ENCODE measurements at regions not wholly inside any gene's neighbourhood (a gene's known extent, or its start where the extent isn't known, plus 50 kb on each side); places are given as distances from the start of the nearest gene placed in this dataset.

DNA sequence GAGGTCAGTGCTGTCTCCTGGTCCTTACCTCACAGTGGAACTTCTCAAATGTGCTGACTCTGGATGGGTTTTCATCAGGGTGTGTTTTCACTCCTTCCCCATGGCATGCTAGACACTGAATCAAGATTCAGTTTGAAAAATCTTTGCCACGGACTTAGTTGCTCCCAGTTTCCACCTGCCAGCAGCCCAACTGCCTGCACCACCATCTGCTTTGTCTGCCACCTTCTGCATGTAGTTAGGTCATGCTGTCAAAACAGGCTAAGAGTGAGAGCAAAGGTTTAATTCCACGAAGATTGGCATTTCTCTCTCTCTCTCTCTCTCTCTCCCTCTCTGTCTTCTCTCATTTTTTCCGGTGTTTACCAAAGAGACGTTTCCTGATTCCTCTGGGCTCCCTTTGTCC, 258.0 kb upstream of the EDNRA start:
- no peak overlapping the region for H3K27ac ChIP-seq (replicated peaks; ENCODE audit: low read length)
- no peak for DNase-seq (ENCODE audit: low spot score)
- no CpG with 5 or more reads among the region's 4 CpGs for WGBS, 2 donors (ENCODE audit: extremely low coverage in 2 of 2, insufficient read length in 2 of 2, insufficient replicate concordance in 1 of 2)
- no peak overlapping the region for H3K4me3 ChIP-seq (ENCODE audit: low read length in 2 of 2)
- no peak overlapping the region for H4K8ac ChIP-seq (ENCODE audit: low read depth, low read length)
- H3K4me2 ChIP-seq (ENCODE audit: insufficient read depth, low read length, poor library complexity, severe bottlenecking), result no peak overlapping the region
- H3K23ac ChIP-seq (ENCODE audit: low read depth, low read length, poor library complexity), result no peak overlapping the region
- peaks cover 0 to 2% (median 0%) of the 10 kb centered on the region in 3 experiments for H3K27me3 ChIP-seq (ENCODE audit: control insufficient read depth in 3 of 3, insufficient read depth in 3 of 3, low read depth in 1 of 3, low read length in 3 of 3)
- H3K9ac ChIP-seq (ENCODE audit: low read depth, low read length, poor library complexity), result no peak overlapping the region
- no peak overlapping the region for H3K18ac ChIP-seq (ENCODE audit: low read length)
- H3K79me1 ChIP-seq (ENCODE audit: low read depth, low read length), result no peaks in the 10 kb centered on the region
- H3K9me3 ChIP-seq (replicated peaks in 1 of 2; ENCODE audit: control insufficient read depth in 2 of 2, insufficient read depth in 1 of 2, low read depth in 1 of 2, low read length in 2 of 2), result no peaks in the 10 kb centered on the region
- H2BK15ac ChIP-seq (ENCODE audit: low read length), result no peak overlapping the region
- H2AFZ ChIP-seq (ENCODE audit: low read length), result no peak overlapping the region
- no peaks in the 10 kb centered on the region for H3K36me3 ChIP-seq (replicated peaks in 1 of 2; ENCODE audit: control insufficient read depth in 2 of 2, insufficient read depth in 2 of 2, low read length in 2 of 2)
- no peak overlapping the region for H2BK5ac ChIP-seq (ENCODE audit: low read length)
- no peak overlapping the region for H2BK12ac ChIP-seq (ENCODE audit: low read length)
- H2BK120ac ChIP-seq (ENCODE audit: low read depth, low read length), result no peak overlapping the region
- H3K4me1 ChIP-seq (ENCODE audit: control insufficient read depth in 2 of 2, insufficient read depth in 1 of 2, low read depth in 1 of 2, low read length in 2 of 2), result no peaks in the 10 kb centered on the region
- no peak overlapping the region for H2AK5ac ChIP-seq (ENCODE audit: low read depth, low read length)
- H3K14ac ChIP-seq (ENCODE audit: low read length), result no peak overlapping the region
- no peak overlapping the region for H4K91ac ChIP-seq (ENCODE audit: low read depth, low read length, poor library complexity)
- H3K4ac ChIP-seq (ENCODE audit: low read length), result no peak overlapping the region

DNA sequence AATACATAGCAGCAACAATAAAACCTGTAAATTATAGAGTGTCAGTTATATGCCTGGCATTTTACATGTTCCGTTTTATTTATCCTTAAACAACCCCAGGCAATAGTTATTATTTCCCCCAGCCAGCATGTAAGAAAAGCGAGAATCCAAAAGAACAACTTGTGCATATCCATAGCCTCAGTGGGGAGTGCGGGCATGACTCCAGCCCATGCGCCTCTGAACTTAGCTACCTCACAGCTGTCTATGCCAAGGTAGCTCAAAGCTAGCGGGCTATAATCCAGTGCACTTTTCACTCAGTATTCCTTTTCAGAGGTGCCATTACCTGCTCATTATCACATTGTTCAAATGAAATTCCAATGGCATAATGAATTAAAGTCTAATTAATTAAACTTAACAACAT, 257.3 kb upstream of the EDNRA start:
- no peak overlapping the region for H2AFZ ChIP-seq (ENCODE audit: low read length)
- no peak overlapping the region for H2BK5ac ChIP-seq (ENCODE audit: low read length)
- peaks cover 0 to 2% (median 0%) of the 10 kb centered on the region in 3 experiments for H3K27me3 ChIP-seq (ENCODE audit: control insufficient read depth in 3 of 3, insufficient read depth in 3 of 3, low read depth in 1 of 3, low read length in 3 of 3)
- no peak overlapping the region for H2AK5ac ChIP-seq (ENCODE audit: low read depth, low read length)
- H3K4me1 ChIP-seq (ENCODE audit: control insufficient read depth in 2 of 2, insufficient read depth in 1 of 2, low read depth in 1 of 2, low read length in 2 of 2), result no peaks in the 10 kb centered on the region
- no peaks in the 10 kb centered on the region for H3K9me3 ChIP-seq (replicated peaks in 1 of 2; ENCODE audit: control insufficient read depth in 2 of 2, insufficient read depth in 1 of 2, low read depth in 1 of 2, low read length in 2 of 2)
- no peak overlapping the region for H2BK12ac ChIP-seq (ENCODE audit: low read length)
- H3K9ac ChIP-seq (ENCODE audit: low read depth, low read length, poor library complexity), result no peak overlapping the region
- no peak overlapping the region for H3K23ac ChIP-seq (ENCODE audit: low read depth, low read length, poor library complexity)
- H3K14ac ChIP-seq (ENCODE audit: low read length), result no peak overlapping the region
- H3K27ac ChIP-seq (replicated peaks; ENCODE audit: low read length), result no peak overlapping the region
- WGBS, 2 donors (ENCODE audit: extremely low coverage in 2 of 2, insufficient read length in 2 of 2, insufficient replicate concordance in 1 of 2), result no CpG with 5 or more reads among the region's 5 CpGs
- no peak overlapping the region for H2BK15ac ChIP-seq (ENCODE audit: low read length)
- DNase-seq (ENCODE audit: low spot score), result no peak
- no peak overlapping the region for H4K8ac ChIP-seq (ENCODE audit: low read depth, low read length)
- no peak overlapping the region for H4K91ac ChIP-seq (ENCODE audit: low read depth, low read length, poor library complexity)
- H3K36me3 ChIP-seq (replicated peaks in 1 of 2; ENCODE audit: control insufficient read depth in 2 of 2, insufficient read depth in 2 of 2, low read length in 2 of 2), result no peaks in the 10 kb centered on the region
- H3K18ac ChIP-seq (ENCODE audit: low read length), result no peak overlapping the region
- H3K4me2 ChIP-seq (ENCODE audit: insufficient read depth, low read length, poor library complexity, severe bottlenecking), result no peak overlapping the region
- H3K4ac ChIP-seq (ENCODE audit: low read length), result no peak overlapping the region
- H2BK120ac ChIP-seq (ENCODE audit: low read depth, low read length), result no peak overlapping the region
- H3K4me3 ChIP-seq (ENCODE audit: low read length in 2 of 2), result no peak overlapping the region
- H3K79me1 ChIP-seq (ENCODE audit: low read depth, low read length), result no peaks in the 10 kb centered on the region

DNA sequence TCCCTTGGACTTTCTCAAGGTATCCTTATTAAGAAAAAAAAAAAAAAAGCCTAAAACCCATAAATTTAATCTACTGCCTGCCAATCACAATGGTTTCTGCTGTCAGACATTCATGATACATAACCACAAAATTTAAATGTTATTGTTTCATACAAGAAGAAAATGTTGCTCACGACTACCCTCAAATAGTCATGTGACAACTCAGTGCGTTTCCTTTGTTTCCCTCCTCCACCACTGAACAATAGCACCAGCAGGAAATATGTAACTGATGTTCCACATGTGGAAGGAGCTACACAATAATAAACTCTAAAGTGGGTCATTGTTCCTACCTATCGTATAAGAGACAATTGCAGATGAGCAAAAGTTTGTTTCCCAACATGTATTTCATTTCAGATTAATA, 244.1 kb upstream of the EDNRA start:
- no peak overlapping the region for H3K18ac ChIP-seq (ENCODE audit: low read length)
- no peak for DNase-seq (ENCODE audit: low spot score)

DNA sequence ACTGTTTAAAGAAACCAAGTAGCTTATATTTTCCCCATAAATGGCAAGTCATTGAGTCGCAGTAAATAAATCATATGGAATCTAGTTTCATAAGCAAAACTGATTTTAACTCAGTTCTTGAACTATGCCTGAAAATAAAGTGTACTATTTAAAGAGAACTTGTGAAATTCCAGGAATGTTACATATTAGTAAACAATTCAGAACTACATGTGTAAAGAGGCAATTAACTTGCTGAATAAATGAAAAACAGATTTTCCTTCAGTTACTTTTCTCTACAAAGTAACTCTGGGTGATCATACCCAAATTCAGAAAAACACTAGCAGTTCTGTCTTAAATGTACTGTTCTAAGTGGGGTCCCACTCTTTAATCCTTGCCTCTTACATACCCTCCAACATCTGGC, 236.1 kb upstream of the EDNRA start:
- H2BK15ac ChIP-seq (ENCODE audit: low read length), result no peak overlapping the region
- H3K9ac ChIP-seq (ENCODE audit: low read depth, low read length, poor library complexity), result no peak overlapping the region
- no peak overlapping the region for H3K4me2 ChIP-seq (ENCODE audit: insufficient read depth, low read length, poor library complexity, severe bottlenecking)
- no peak overlapping the region for H3K18ac ChIP-seq (ENCODE audit: low read length)
- H4K8ac ChIP-seq (ENCODE audit: low read depth, low read length), result no peak overlapping the region
- no peak overlapping the region for H2AK5ac ChIP-seq (ENCODE audit: low read depth, low read length)
- H2BK120ac ChIP-seq (ENCODE audit: low read depth, low read length), result no peak overlapping the region
- no peak overlapping the region for H3K23ac ChIP-seq (ENCODE audit: low read depth, low read length, poor library complexity)
- H3K79me1 ChIP-seq (ENCODE audit: low read depth, low read length), result no peaks in the 10 kb centered on the region
- H3K4me3 ChIP-seq (ENCODE audit: low read length in 2 of 2), result no peak overlapping the region
- H2BK12ac ChIP-seq (ENCODE audit: low read length), result no peak overlapping the region
- no CpG with 5 or more reads among the region's 1 CpG for WGBS, 2 donors (ENCODE audit: extremely low coverage in 2 of 2, insufficient read length in 2 of 2, insufficient replicate concordance in 1 of 2)
- DNase-seq (ENCODE audit: low spot score), result no peak
- no peaks in the 10 kb centered on the region for H3K9me3 ChIP-seq (replicated peaks in 1 of 2; ENCODE audit: control insufficient read depth in 2 of 2, insufficient read depth in 1 of 2, low read depth in 1 of 2, low read length in 2 of 2)
- no peaks in the 10 kb centered on the region for H3K36me3 ChIP-seq (replicated peaks in 1 of 2; ENCODE audit: control insufficient read depth in 2 of 2, insufficient read depth in 2 of 2, low read length in 2 of 2)
- H2BK5ac ChIP-seq (ENCODE audit: low read length), result no peak overlapping the region
- H4K91ac ChIP-seq (ENCODE audit: low read depth, low read length, poor library complexity), result no peak overlapping the region
- H3K4me1 ChIP-seq (ENCODE audit: control insufficient read depth in 2 of 2, insufficient read depth in 1 of 2, low read depth in 1 of 2, low read length in 2 of 2), result no peaks in the 10 kb centered on the region
- H2AFZ ChIP-seq (ENCODE audit: low read length), result no peak overlapping the region
- H3K4ac ChIP-seq (ENCODE audit: low read length), result no peak overlapping the region
- H3K27me3 ChIP-seq (ENCODE audit: control insufficient read depth in 3 of 3, insufficient read depth in 3 of 3, low read depth in 1 of 3, low read length in 3 of 3), result no peaks in the 10 kb centered on the region
- H3K27ac ChIP-seq (replicated peaks; ENCODE audit: low read length), result no peak overlapping the region
- H3K14ac ChIP-seq (ENCODE audit: low read length), result no peak overlapping the region

More for the DNA sequence above, 244.1 kb upstream of the EDNRA start:
- Histone ChIP-seq H2BK15ac (ENCODE audit: low read length) (no peak overlapping the region), H3K27ac (replicated peaks; ENCODE audit: low read length) (no peak overlapping the region), H4K8ac (ENCODE audit: low read depth, low read length) (no peak overlapping the region), H3K9me3 (replicated peaks in 1 of 2; ENCODE audit: control insufficient read depth in 2 of 2, insufficient read depth in 1 of 2, low read depth in 1 of 2, low read length in 2 of 2) (no peaks in the 10 kb centered on the region), H3K4me2 (ENCODE audit: insufficient read depth, low read length, poor library complexity, severe bottlenecking) (no peak overlapping the region), H3K14ac (ENCODE audit: low read length) (no peak overlapping the region), H4K91ac (ENCODE audit: low read depth, low read length, poor library complexity) (no peak overlapping the region), H3K79me1 (ENCODE audit: low read depth, low read length) (no peaks in the 10 kb centered on the region), H3K9ac (ENCODE audit: low read depth, low read length, poor library complexity) (no peak overlapping the region), H3K4me1 (ENCODE audit: control insufficient read depth in 2 of 2, insufficient read depth in 1 of 2, low read depth in 1 of 2, low read length in 2 of 2) (no peaks in the 10 kb centered on the region), H2BK5ac (ENCODE audit: low read length) (no peak overlapping the region), H3K4me3 (ENCODE audit: low read length in 2 of 2) (no peak overlapping the region), H2BK120ac (ENCODE audit: low read depth, low read length) (no peak overlapping the region), H3K36me3 (replicated peaks in 1 of 2; ENCODE audit: control insufficient read depth in 2 of 2, insufficient read depth in 2 of 2, low read length in 2 of 2) (no peaks in the 10 kb centered on the region), H2BK12ac (ENCODE audit: low read length) (no peak overlapping the region), H3K4ac (ENCODE audit: low read length) (no peak overlapping the region), H2AFZ (ENCODE audit: low read length) (no peak overlapping the region), H3K23ac (ENCODE audit: low read depth, low read length, poor library complexity) (no peak overlapping the region), H2AK5ac (ENCODE audit: low read depth, low read length) (no peak overlapping the region), H3K27me3 (ENCODE audit: control insufficient read depth in 3 of 3, insufficient read depth in 3 of 3, low read depth in 1 of 3, low read length in 3 of 3) (no peaks in the 10 kb centered on the region)
- no CpG with 5 or more reads among the region's 3 CpGs for WGBS, 2 donors (ENCODE audit: extremely low coverage in 2 of 2, insufficient read length in 2 of 2, insufficient replicate concordance in 1 of 2)

All from neuronal stem cell (in vitro differentiated cells).